ENCODE measurements at regions not wholly inside any gene's neighbourhood (a gene's known extent, or its start where the extent isn't known, plus 50 kb on each side); places are given as distances from the start of the nearest gene placed in this dataset.

GRCh38 chr1:72930528-72930927 lies 648.2 kb upstream of the NEGR1 start:
- Histone ChIP-seq H3K9me3 (ENCODE audit: control insufficient read depth in 2 of 3, low read length in 3 of 3) (no peaks in the 10 kb centered on the region), H3K36me3 (ENCODE audit: control insufficient read depth in 2 of 3, insufficient read depth in 3 of 3, low read length in 3 of 3) (no peaks in the 10 kb centered on the region), H3K27ac (ENCODE audit: low read depth, low read length) (no peak overlapping the region), H3K4me3 (ENCODE audit: low read length) (no peak overlapping the region), H3K4me1 (ENCODE audit: control insufficient read depth in 2 of 2, insufficient read depth in 2 of 2, low read length in 2 of 2) (no peaks in the 10 kb centered on the region), H3K27me3 (ENCODE audit: control insufficient read depth in 2 of 2, insufficient read depth in 2 of 2, low read length in 2 of 2) (no peaks in the 10 kb centered on the region)
- Mint-ChIP-seq H3K27me3 (no peaks in the 10 kb centered on the region), H3K27ac (no peak overlapping the region), H3K36me3 (no peaks in the 10 kb centered on the region), H3K4me1 (no peaks in the 10 kb centered on the region), H3K4me3 (no peak overlapping the region), H3K9me3 (peaks cover 0 to 27% (median 5%) of the 10 kb centered on the region in 11 donors)
- POLR2A ChIA-PET: no interaction called here
- intact Hi-C loops (cut with micrococcal nuclease): no loop called here
- ATAC-seq (no peak), DNase-seq (no peak)
- CTCF ChIA-PET: no interaction called here

GRCh38 chr1:72918940-72919339 lies 636.6 kb upstream of the NEGR1 start:
- H3K27ac Mint-ChIP-seq: no peak overlapping the region
- H3K9me3 Mint-ChIP-seq: peaks cover 0 to 14% (median 0%) of the 10 kb centered on the region in 11 donors
- Histone ChIP-seq H3K4me3 (ENCODE audit: low read length) (no peak overlapping the region), H3K9me3 (ENCODE audit: control insufficient read depth in 2 of 3, low read length in 3 of 3) (no peaks in the 10 kb centered on the region), H3K27ac (ENCODE audit: low read depth, low read length) (no peak overlapping the region), H3K27me3 (ENCODE audit: control insufficient read depth in 2 of 2, insufficient read depth in 2 of 2, low read length in 2 of 2) (no peaks in the 10 kb centered on the region), H3K4me1 (ENCODE audit: control insufficient read depth in 2 of 2, insufficient read depth in 2 of 2, low read length in 2 of 2) (no peaks in the 10 kb centered on the region), H3K36me3 (ENCODE audit: control insufficient read depth in 2 of 3, insufficient read depth in 3 of 3, low read length in 3 of 3) (no peaks in the 10 kb centered on the region)
- no peak for DNase-seq
- H3K4me3 Mint-ChIP-seq: no peak overlapping the region
- intact Hi-C loops (cut with micrococcal nuclease): no loop called here
- H3K4me1 Mint-ChIP-seq: no peaks in the 10 kb centered on the region
- CTCF ChIA-PET: no interaction called here
- POLR2A ChIA-PET: no interaction called here
- no peak for ATAC-seq
- no peaks in the 10 kb centered on the region for H3K36me3 Mint-ChIP-seq
- no peaks in the 10 kb centered on the region for H3K27me3 Mint-ChIP-seq

GRCh38 chr1:72917920-72918319 lies 635.6 kb upstream of the NEGR1 start:
- Mint-ChIP-seq H3K27ac (no peak overlapping the region), H3K36me3 (no peaks in the 10 kb centered on the region), H3K27me3 (no peaks in the 10 kb centered on the region), H3K9me3 (peaks cover 0 to 14% (median 0%) of the 10 kb centered on the region in 11 donors), H3K4me3 (no peak overlapping the region), H3K4me1 (no peaks in the 10 kb centered on the region)
- ATAC-seq (no peak), DNase-seq (no peak)
- Histone ChIP-seq H3K27ac (ENCODE audit: low read depth, low read length) (no peak overlapping the region), H3K9me3 (ENCODE audit: control insufficient read depth in 2 of 3, low read length in 3 of 3) (no peaks in the 10 kb centered on the region), H3K27me3 (ENCODE audit: control insufficient read depth in 2 of 2, insufficient read depth in 2 of 2, low read length in 2 of 2) (no peaks in the 10 kb centered on the region), H3K36me3 (ENCODE audit: control insufficient read depth in 2 of 3, insufficient read depth in 3 of 3, low read length in 3 of 3) (no peaks in the 10 kb centered on the region), H3K4me3 (ENCODE audit: low read length) (no peak overlapping the region), H3K4me1 (ENCODE audit: control insufficient read depth in 2 of 2, insufficient read depth in 2 of 2, low read length in 2 of 2) (no peaks in the 10 kb centered on the region)
- ChIA-PET POLR2A (no interaction called here), CTCF (no interaction called here)
- intact Hi-C loops (cut with micrococcal nuclease): no loop called here

- intact Hi-C loops (cut with micrococcal nuclease): no loop called here
Measured at GRCh38 chr1:72915581-72915980, 633.2 kb upstream of the NEGR1 start.

GRCh38 chr1:72911656-72912055 lies 629.3 kb upstream of the NEGR1 start:
- Mint-ChIP-seq H3K36me3 (no peaks in the 10 kb centered on the region), H3K27ac (no peak overlapping the region), H3K4me1 (no peaks in the 10 kb centered on the region), H3K27me3 (no peaks in the 10 kb centered on the region), H3K9me3 (peaks cover 0 to 15% (median 2%) of the 10 kb centered on the region in 11 donors), H3K4me3 (no peak overlapping the region)
- H3K4me1 ChIP-seq (ENCODE audit: control insufficient read depth in 2 of 2, insufficient read depth in 2 of 2, low read length in 2 of 2): no peaks in the 10 kb centered on the region
- no peak for DNase-seq
- H3K4me3 ChIP-seq (ENCODE audit: low read length): no peak overlapping the region
- intact Hi-C loops (cut with micrococcal nuclease): no loop called here
- CTCF ChIA-PET: no interaction called here
- H3K9me3 ChIP-seq (ENCODE audit: control insufficient read depth in 2 of 3, low read length in 3 of 3): no peaks in the 10 kb centered on the region
- no peak overlapping the region for H3K27ac ChIP-seq (ENCODE audit: low read depth, low read length)
- ATAC-seq: no peak
- H3K27me3 ChIP-seq (ENCODE audit: control insufficient read depth in 2 of 2, insufficient read depth in 2 of 2, low read length in 2 of 2): no peaks in the 10 kb centered on the region
- H3K36me3 ChIP-seq (ENCODE audit: control insufficient read depth in 2 of 3, insufficient read depth in 3 of 3, low read length in 3 of 3): no peaks in the 10 kb centered on the region
- POLR2A ChIA-PET: no interaction called here

More at GRCh38 chr1:72915581-72915980, 633.2 kb upstream of the NEGR1 start:
- H3K36me3 ChIP-seq (ENCODE audit: control insufficient read depth in 2 of 3, insufficient read depth in 3 of 3, low read length in 3 of 3): no peaks in the 10 kb centered on the region
- H3K27me3 ChIP-seq (ENCODE audit: control insufficient read depth in 2 of 2, insufficient read depth in 2 of 2, low read length in 2 of 2): no peaks in the 10 kb centered on the region
- no peak overlapping the region for H3K27ac ChIP-seq (ENCODE audit: low read depth, low read length)
- no peaks in the 10 kb centered on the region for H3K27me3 Mint-ChIP-seq
- H3K4me3 ChIP-seq (ENCODE audit: low read length): no peak overlapping the region
- POLR2A ChIA-PET: no interaction called here
- CTCF ChIA-PET: no interaction called here
- H3K4me3 Mint-ChIP-seq: no peak overlapping the region
- no peak for ATAC-seq
- no peak overlapping the region for H3K27ac Mint-ChIP-seq
- no peaks in the 10 kb centered on the region for H3K4me1 ChIP-seq (ENCODE audit: control insufficient read depth in 2 of 2, insufficient read depth in 2 of 2, low read length in 2 of 2)
- H3K4me1 Mint-ChIP-seq: no peaks in the 10 kb centered on the region
- H3K9me3 ChIP-seq (ENCODE audit: control insufficient read depth in 2 of 3, low read length in 3 of 3): no peaks in the 10 kb centered on the region
- peaks cover 0 to 14% (median 0%) of the 10 kb centered on the region in 11 donors for H3K9me3 Mint-ChIP-seq
- no peak for DNase-seq
- H3K36me3 Mint-ChIP-seq: no peaks in the 10 kb centered on the region

- Mint-ChIP-seq H3K4me3 (no peak overlapping the region), H3K4me1 (no peaks in the 10 kb centered on the region), H3K27me3 (no peaks in the 10 kb centered on the region), H3K27ac (no peak overlapping the region), H3K9me3 (peaks cover 0 to 5% (median 1%) of the 10 kb centered on the region in 11 donors), H3K36me3 (no peaks in the 10 kb centered on the region)
- H3K4me3 ChIP-seq (ENCODE audit: low read length): no peak overlapping the region
- DNase-seq: no peak
- H3K27ac ChIP-seq (ENCODE audit: low read depth, low read length): no peak overlapping the region
- H3K36me3 ChIP-seq (ENCODE audit: control insufficient read depth in 2 of 3, insufficient read depth in 3 of 3, low read length in 3 of 3): no peaks in the 10 kb centered on the region
- no peaks in the 10 kb centered on the region for H3K27me3 ChIP-seq (ENCODE audit: control insufficient read depth in 2 of 2, insufficient read depth in 2 of 2, low read length in 2 of 2)
- ChIA-PET CTCF (no interaction called here), POLR2A (no interaction called here)
- no peaks in the 10 kb centered on the region for H3K9me3 ChIP-seq (ENCODE audit: control insufficient read depth in 2 of 3, low read length in 3 of 3)
- no peak for ATAC-seq
- intact Hi-C loops (cut with micrococcal nuclease): no loop called here
- H3K4me1 ChIP-seq (ENCODE audit: control insufficient read depth in 2 of 2, insufficient read depth in 2 of 2, low read length in 2 of 2): no peaks in the 10 kb centered on the region
Measured at GRCh38 chr1:72896256-72896655, 613.9 kb upstream of the NEGR1 start.

GRCh38 chr1:72892461-72892860 lies 610.1 kb upstream of the NEGR1 start:
- Histone ChIP-seq H3K36me3 (ENCODE audit: control insufficient read depth in 2 of 3, insufficient read depth in 3 of 3, low read length in 3 of 3) (no peaks in the 10 kb centered on the region), H3K4me3 (ENCODE audit: low read length) (no peak overlapping the region), H3K4me1 (ENCODE audit: control insufficient read depth in 2 of 2, insufficient read depth in 2 of 2, low read length in 2 of 2) (no peaks in the 10 kb centered on the region), H3K9me3 (ENCODE audit: control insufficient read depth in 2 of 3, low read length in 3 of 3) (no peaks in the 10 kb centered on the region), H3K27ac (ENCODE audit: low read depth, low read length) (no peak overlapping the region), H3K27me3 (ENCODE audit: control insufficient read depth in 2 of 2, insufficient read depth in 2 of 2, low read length in 2 of 2) (no peaks in the 10 kb centered on the region)
- intact Hi-C loops (cut with micrococcal nuclease): no loop called here
- no peak for ATAC-seq
- Mint-ChIP-seq H3K4me3 (no peak overlapping the region), H3K4me1 (no peaks in the 10 kb centered on the region), H3K36me3 (no peaks in the 10 kb centered on the region), H3K27ac (no peak overlapping the region), H3K27me3 (no peaks in the 10 kb centered on the region), H3K9me3 (peaks cover 0 to 3% (median 0%) of the 10 kb centered on the region in 11 donors)
- POLR2A ChIA-PET: no interaction called here
- DNase-seq: no peak
- CTCF ChIA-PET: no interaction called here
